ENCODE measurements at regions not wholly inside any gene's neighbourhood (a gene's known extent, or its start where the extent isn't known, plus 50 kb on each side); places are given as distances from the start of the nearest gene placed in this dataset.

DNA sequence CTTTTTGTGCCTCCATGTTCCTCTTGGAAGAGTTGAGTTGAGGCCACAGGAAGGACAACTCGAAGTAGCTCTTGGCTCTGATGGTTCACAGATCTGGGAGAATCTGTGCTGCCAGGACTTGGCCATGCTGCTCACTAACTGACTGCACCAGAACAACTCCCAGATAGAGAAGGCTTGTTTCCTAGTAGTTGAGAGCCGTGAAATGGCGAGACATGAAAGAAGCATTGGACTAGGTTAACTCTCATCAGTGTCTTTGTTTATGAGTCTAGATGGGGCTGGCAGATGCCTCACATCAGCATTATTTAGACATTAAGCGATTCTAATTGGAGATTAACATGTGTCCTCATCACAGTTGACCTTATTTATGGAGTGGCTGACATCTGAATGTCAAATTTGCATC lies 92.9 kb upstream of the AGBL1 start:
- no peaks in the 10 kb centered on the region for H4K20me1 ChIP-seq (ENCODE audit: insufficient read depth, low read length)
- peaks cover 15% of the 10 kb centered on the region; the same call in 1 of the 2 replicates for H3K27me3 ChIP-seq (ENCODE audit: low read depth, low read length)
- H3K79me2 ChIP-seq (ENCODE audit: low read length), result no peaks in the 10 kb centered on the region
- H3K9ac ChIP-seq (ENCODE audit: low read length), result no peak overlapping the region
- H3K9me3 ChIP-seq (ENCODE audit: insufficient read depth, low read length), result no peaks in the 10 kb centered on the region
- H3K4me1 ChIP-seq (ENCODE audit: low read length), result no peaks in the 10 kb centered on the region
- no peak overlapping the region for H3K4me3 ChIP-seq (ENCODE audit: low read length)
- no peak overlapping the region for H3K4me2 ChIP-seq (ENCODE audit: low read length)
- H3K27ac ChIP-seq (ENCODE audit: low read length), result no peak overlapping the region
- H2AFZ ChIP-seq (ENCODE audit: low read depth, low read length), result no peak overlapping the region
- TF ChIP-seq, protein P1, sequence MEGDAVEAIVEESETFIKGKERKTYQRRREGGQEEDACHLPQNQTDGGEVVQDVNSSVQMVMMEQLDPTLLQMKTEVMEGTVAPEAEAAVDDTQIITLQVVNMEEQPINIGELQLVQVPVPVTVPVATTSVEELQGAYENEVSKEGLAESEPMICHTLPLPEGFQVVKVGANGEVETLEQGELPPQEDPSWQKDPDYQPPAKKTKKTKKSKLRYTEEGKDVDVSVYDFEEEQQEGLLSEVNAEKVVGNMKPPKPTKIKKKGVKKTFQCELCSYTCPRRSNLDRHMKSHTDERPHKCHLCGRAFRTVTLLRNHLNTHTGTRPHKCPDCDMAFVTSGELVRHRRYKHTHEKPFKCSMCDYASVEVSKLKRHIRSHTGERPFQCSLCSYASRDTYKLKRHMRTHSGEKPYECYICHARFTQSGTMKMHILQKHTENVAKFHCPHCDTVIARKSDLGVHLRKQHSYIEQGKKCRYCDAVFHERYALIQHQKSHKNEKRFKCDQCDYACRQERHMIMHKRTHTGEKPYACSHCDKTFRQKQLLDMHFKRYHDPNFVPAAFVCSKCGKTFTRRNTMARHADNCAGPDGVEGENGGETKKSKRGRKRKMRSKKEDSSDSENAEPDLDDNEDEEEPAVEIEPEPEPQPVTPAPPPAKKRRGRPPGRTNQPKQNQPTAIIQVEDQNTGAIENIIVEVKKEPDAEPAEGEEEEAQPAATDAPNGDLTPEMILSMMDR (IDR thresholded peaks at IDR 0.05; ENCODE audit: low read depth, low read length), result no peak
- TF ChIP-seq EZH2phosphoT487 (IDR thresholded peaks at IDR 0.05; ENCODE audit: low read depth), result no peak
- no peaks in the 10 kb centered on the region for H3K36me3 ChIP-seq (replicated peaks; ENCODE audit: low read depth, low read length)

DNA sequence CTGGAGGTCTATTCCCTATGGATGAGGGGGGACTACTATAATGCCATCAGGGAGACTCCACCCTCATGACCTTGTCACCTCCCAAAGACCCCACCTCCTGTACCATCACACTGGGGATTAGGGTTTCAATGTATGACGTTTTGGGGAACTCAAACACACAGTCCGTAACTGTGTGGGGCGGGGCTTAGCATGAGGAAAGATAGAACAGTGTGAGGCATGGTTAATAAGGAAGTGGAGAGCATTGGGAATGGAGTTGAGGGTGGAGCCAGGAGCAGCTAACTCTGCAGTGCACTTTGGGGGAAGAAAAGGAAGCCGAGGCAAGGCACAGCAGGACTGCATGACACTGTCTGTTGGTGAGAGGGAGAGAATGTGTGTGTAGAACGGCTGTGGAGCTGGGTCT lies 90.9 kb upstream of the AGBL1 start:
- Histone ChIP-seq H3K27me3 (ENCODE audit: low read depth, low read length) (peaks cover 18% of the 10 kb centered on the region), H3K36me3 (replicated peaks; ENCODE audit: low read depth, low read length) (no peaks in the 10 kb centered on the region), H4K20me1 (ENCODE audit: insufficient read depth, low read length) (no peaks in the 10 kb centered on the region), H3K9me3 (ENCODE audit: insufficient read depth, low read length) (no peaks in the 10 kb centered on the region), H3K79me2 (ENCODE audit: low read length) (no peaks in the 10 kb centered on the region), H3K4me3 (ENCODE audit: low read length) (no peak overlapping the region), H3K4me1 (ENCODE audit: low read length) (no peaks in the 10 kb centered on the region), H3K4me2 (ENCODE audit: low read length) (no peak overlapping the region), H3K27ac (ENCODE audit: low read length) (no peak overlapping the region), H2AFZ (ENCODE audit: low read depth, low read length) (no peak overlapping the region), H3K9ac (ENCODE audit: low read length) (no peak overlapping the region)
- TF ChIP-seq EZH2phosphoT487 (IDR thresholded peaks at IDR 0.05; ENCODE audit: low read depth), result no peak
- TF ChIP-seq, protein P1 (IDR thresholded peaks at IDR 0.05; ENCODE audit: low read depth, low read length), result no peak

DNA sequence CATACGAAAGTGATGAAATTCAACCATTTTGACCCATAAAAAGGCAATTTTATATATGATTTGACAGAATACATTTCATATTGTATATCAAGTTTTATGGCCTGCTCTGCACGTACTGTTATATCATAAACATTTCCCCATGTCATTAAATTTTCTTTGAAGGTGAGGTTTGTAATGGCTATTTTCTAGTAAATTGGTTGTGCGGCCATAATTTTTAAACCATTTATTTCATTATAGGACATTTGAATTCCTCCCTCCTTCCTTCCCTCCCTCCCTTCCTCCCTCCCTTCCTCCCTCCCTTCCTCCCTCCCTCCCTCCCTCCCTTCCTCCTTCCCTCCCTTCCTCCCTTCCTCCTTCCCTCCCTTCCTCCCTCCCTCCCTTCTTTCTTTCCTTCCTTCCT lies 87.4 kb upstream of the AGBL1 start:
- H2AFZ ChIP-seq (ENCODE audit: low read depth, low read length), result no peak overlapping the region
- TF ChIP-seq EZH2phosphoT487 (IDR thresholded peaks at IDR 0.05; ENCODE audit: low read depth), result no peak
- TF ChIP-seq, protein P1 (IDR thresholded peaks at IDR 0.05; ENCODE audit: low read depth, low read length), result no peak

DNA sequence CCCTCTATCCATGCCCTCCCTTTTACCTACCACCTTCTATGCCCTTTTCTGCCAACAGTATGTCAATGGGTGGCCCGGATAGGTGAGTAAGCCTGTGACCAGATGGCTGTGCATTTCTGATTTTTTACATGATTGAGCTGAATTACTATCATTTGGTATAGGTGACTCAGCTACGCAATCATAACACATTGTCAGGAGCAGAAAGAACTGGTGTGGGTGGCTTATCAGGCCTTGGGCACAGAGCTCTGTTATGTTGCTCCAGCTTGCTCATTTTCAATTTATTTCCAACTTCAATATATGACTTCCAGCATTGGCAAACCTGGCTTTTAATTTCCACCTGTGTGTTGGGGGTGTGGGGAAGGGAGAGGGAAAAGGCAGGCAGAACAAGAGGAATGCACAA lies 86.6 kb upstream of the AGBL1 start:
- no peak overlapping the region for H3K4me3 ChIP-seq (ENCODE audit: low read length)
- no peaks in the 10 kb centered on the region for H4K20me1 ChIP-seq (ENCODE audit: insufficient read depth, low read length)
- no peaks in the 10 kb centered on the region for H3K4me1 ChIP-seq (ENCODE audit: low read length)
- TF ChIP-seq EZH2phosphoT487 (IDR thresholded peaks at IDR 0.05; ENCODE audit: low read depth), result no peak
- TF ChIP-seq, protein P1 (IDR thresholded peaks at IDR 0.05; ENCODE audit: low read depth, low read length), result no peak
- no peak overlapping the region for H3K27ac ChIP-seq (ENCODE audit: low read length)
- no peak overlapping the region for H2AFZ ChIP-seq (ENCODE audit: low read depth, low read length)
- H3K9ac ChIP-seq (ENCODE audit: low read length), result no peak overlapping the region
- H3K9me3 ChIP-seq (ENCODE audit: insufficient read depth, low read length), result peaks cover 3% of the 10 kb centered on the region; the same call in 1 of the 2 replicates
- H3K36me3 ChIP-seq (replicated peaks; ENCODE audit: low read depth, low read length), result no peaks in the 10 kb centered on the region
- H3K79me2 ChIP-seq (ENCODE audit: low read length), result no peaks in the 10 kb centered on the region
- H3K27me3 ChIP-seq (ENCODE audit: low read depth, low read length), result peaks cover 9% of the 10 kb centered on the region
- H3K4me2 ChIP-seq (ENCODE audit: low read length), result no peak overlapping the region

More for the DNA sequence above, 87.4 kb upstream of the AGBL1 start:
- H3K4me1 ChIP-seq (ENCODE audit: low read length), result no peaks in the 10 kb centered on the region
- H3K27ac ChIP-seq (ENCODE audit: low read length), result no peak overlapping the region
- peaks cover 13% of the 10 kb centered on the region for H3K27me3 ChIP-seq (ENCODE audit: low read depth, low read length)
- H3K9me3 ChIP-seq (ENCODE audit: insufficient read depth, low read length), result peaks cover 3% of the 10 kb centered on the region; the same call in 1 of the 2 replicates
- H4K20me1 ChIP-seq (ENCODE audit: insufficient read depth, low read length), result no peaks in the 10 kb centered on the region
- H3K79me2 ChIP-seq (ENCODE audit: low read length), result no peaks in the 10 kb centered on the region
- H3K36me3 ChIP-seq (replicated peaks; ENCODE audit: low read depth, low read length), result no peaks in the 10 kb centered on the region
- H3K4me3 ChIP-seq (ENCODE audit: low read length), result no peak overlapping the region
- H3K4me2 ChIP-seq (ENCODE audit: low read length), result no peak overlapping the region
- no peak overlapping the region for H3K9ac ChIP-seq (ENCODE audit: low read length)
